Neural progenitor cell (in vitro differentiated cells): ENCODE measurements at regions not wholly inside any gene's neighbourhood (a gene's known extent, or its start where the extent isn't known, plus 50 kb on each side); places are given as distances from the start of the nearest gene placed in this dataset.

ENCODE experiments used
- EZH2 ChIP-seq: fragments of 200-600 bp; sonication (generic); IDR thresholded peaks from 2 replicates; pipeline ENCODE4 v1.6.1; 2017; ENCODE audit warnings: antibody characterized with exemption, mild to moderate bottlenecking, moderate library complexity
- TF ChIP-seq, protein P1 (sequence below): fragments of 200-600 bp; sonication (generic); IDR thresholded peaks from 2 replicates; pipeline ENCODE4 v1.5.1; 2017; ENCODE audit warnings: antibody characterized with exemption, mild to moderate bottlenecking

DNA sequence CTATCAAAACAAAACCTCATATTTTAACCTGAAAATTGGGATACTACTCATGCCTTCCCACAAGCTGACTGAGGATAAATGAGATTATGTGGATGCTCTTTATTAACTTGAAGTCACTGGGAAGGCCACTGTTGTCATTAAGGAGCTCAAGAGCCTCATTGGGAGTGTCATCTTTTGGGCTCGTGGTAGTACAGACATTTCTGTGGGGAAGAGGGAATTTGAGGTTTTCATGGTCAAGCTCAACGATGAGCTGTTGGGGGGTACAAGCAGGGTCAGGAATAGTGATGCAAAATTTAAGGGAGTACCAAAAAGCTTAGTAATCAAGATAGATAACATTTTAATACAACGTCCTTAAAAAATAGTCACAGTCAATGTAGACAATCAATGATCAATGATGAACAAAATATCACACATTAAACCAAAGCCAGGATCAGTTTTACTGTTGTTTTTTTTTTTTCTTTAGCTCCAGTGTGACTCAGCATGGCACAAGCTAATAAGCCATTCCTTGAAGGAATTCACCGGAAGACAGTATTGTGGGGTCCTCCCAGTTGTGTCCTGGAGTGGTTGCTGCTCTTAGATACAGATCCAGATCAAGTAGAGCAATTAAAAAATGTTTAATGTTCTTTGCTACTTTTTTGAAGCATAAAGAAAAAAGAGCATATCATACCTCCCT, 130.9 kb downstream of the C12orf75 start:
- TF ChIP-seq, protein P1, sequence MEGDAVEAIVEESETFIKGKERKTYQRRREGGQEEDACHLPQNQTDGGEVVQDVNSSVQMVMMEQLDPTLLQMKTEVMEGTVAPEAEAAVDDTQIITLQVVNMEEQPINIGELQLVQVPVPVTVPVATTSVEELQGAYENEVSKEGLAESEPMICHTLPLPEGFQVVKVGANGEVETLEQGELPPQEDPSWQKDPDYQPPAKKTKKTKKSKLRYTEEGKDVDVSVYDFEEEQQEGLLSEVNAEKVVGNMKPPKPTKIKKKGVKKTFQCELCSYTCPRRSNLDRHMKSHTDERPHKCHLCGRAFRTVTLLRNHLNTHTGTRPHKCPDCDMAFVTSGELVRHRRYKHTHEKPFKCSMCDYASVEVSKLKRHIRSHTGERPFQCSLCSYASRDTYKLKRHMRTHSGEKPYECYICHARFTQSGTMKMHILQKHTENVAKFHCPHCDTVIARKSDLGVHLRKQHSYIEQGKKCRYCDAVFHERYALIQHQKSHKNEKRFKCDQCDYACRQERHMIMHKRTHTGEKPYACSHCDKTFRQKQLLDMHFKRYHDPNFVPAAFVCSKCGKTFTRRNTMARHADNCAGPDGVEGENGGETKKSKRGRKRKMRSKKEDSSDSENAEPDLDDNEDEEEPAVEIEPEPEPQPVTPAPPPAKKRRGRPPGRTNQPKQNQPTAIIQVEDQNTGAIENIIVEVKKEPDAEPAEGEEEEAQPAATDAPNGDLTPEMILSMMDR: no peak
- no peak for TF ChIP-seq EZH2
